WTC11 (cell line): ENCODE measurements at regions not wholly inside any gene's neighbourhood (a gene's known extent, or its start where the extent isn't known, plus 50 kb on each side); places are given as distances from the start of the nearest gene placed in this dataset.

Source experiments
- ATAC-seq: fragments of 200-7000 bp; cut with Tn5 transposase; 2 replicates; pipeline ENCODE4 v1.10.0; 2021; ENCODE audit warnings: mild to moderate bottlenecking, moderate library complexity
- CTCF ChIA-PET: fragments of 300-600 bp; sonication (Branson Sonifier 250); formaldehyde crosslinking; loops from one replicate; lab custom pipeline; 2021; ENCODE audit warnings: antibody characterized with exemption; lab: Charles Lee
- POLR2A ChIA-PET: fragments of 350-600 bp; sonication (Branson Sonifier 250); formaldehyde crosslinking; loops from one replicate; lab custom pipeline; 2021; ENCODE audit warnings: antibody characterized with exemption; lab: Charles Lee
- DNase-seq: peaks from one replicate; pipeline ENCODE4 v3.0.0; 2021; ENCODE audit warnings: low spot score
- H3K27ac Mint-ChIP-seq: 2 replicates; pipeline ENCODE4 v1.8.0; 2021; ENCODE audit warnings: mixed read lengths
- H3K27me3 Mint-ChIP-seq: 2 replicates; pipeline ENCODE4 v1.8.0; 2021; ENCODE audit warnings: low read depth, mild to moderate bottlenecking, moderate library complexity, mixed read lengths
- H3K36me3 Mint-ChIP-seq: 2 replicates; pipeline ENCODE4 v1.8.0; 2021; ENCODE audit warnings: mixed read lengths
- H3K4me1 Mint-ChIP-seq: 2 replicates; pipeline ENCODE4 v1.8.0; 2022; ENCODE audit warnings: mixed read lengths
- H3K4me3 Mint-ChIP-seq: 2 replicates; pipeline ENCODE4 v1.8.0; 2021; ENCODE audit warnings: mild to moderate bottlenecking, moderate library complexity, mixed read lengths
- H3K9me3 Mint-ChIP-seq: 2 replicates; pipeline ENCODE4 v1.8.0; 2021; ENCODE audit warnings: mixed read lengths
- AR ChIP-seq: fragments of 250-450 bp; sonication (Bioruptor Pico); IDR thresholded peaks from 2 replicates; pipeline ENCODE4 v1.9.0; 2021; ENCODE audit warnings: mild to moderate bottlenecking
- ARID4B ChIP-seq: sonication (generic); formaldehyde crosslinking; IDR thresholded peaks from 2 replicates; pipeline ENCODE4 v1.8.0; 2023; ENCODE audit warnings: missing genetic modification reagents, mild to moderate bottlenecking, borderline replicate concordance
- ATF1 ChIP-seq: sonication (generic); formaldehyde crosslinking; IDR thresholded peaks from 2 replicates; pipeline ENCODE4 v1.8.1; 2023; ENCODE audit warnings: mild to moderate bottlenecking, moderate library complexity, missing genetic modification reagents
- ATF2 ChIP-seq: sonication (generic); formaldehyde crosslinking; IDR thresholded peaks from 2 replicates; pipeline ENCODE4 v1.8.1; 2022; ENCODE audit warnings: low read depth, missing genetic modification reagents, borderline replicate concordance
- ATF3 ChIP-seq: sonication (generic); formaldehyde crosslinking; conservative IDR thresholded peaks from 2 replicates; pipeline ENCODE4 v1.8.1; 2022; ENCODE audit warnings: mild to moderate bottlenecking, missing genetic modification reagents
- EMX1 ChIP-seq: fragments of 250-450 bp; sonication (Bioruptor Pico); IDR thresholded peaks from 2 replicates; pipeline ENCODE4 v1.8.0; 2021; ENCODE audit warnings: mild to moderate bottlenecking
- ERG ChIP-seq: fragments of 250-450 bp; sonication (Bioruptor Pico); IDR thresholded peaks from 2 replicates; pipeline ENCODE4 v1.8.0; 2021; ENCODE audit warnings: mild to moderate bottlenecking
- GABPB1 ChIP-seq: sonication (generic); formaldehyde crosslinking; IDR thresholded peaks from 2 replicates; pipeline ENCODE4 v1.8.1; 2023; ENCODE audit warnings: mild to moderate bottlenecking, missing genetic modification reagents
- JAZF1 ChIP-seq: fragments of 250-450 bp; sonication (Bioruptor Pico); IDR thresholded peaks from 2 replicates; pipeline ENCODE4 v1.9.0; 2021; ENCODE audit warnings: moderate library complexity, mild to moderate bottlenecking, inconsistent platforms
- KAT7 ChIP-seq: sonication (generic); formaldehyde crosslinking; IDR thresholded peaks from 2 replicates; pipeline ENCODE4 v1.8.1; 2023; ENCODE audit warnings: missing genetic modification reagents, mild to moderate bottlenecking, borderline replicate concordance
- ZBTB43 ChIP-seq: sonication (generic); formaldehyde crosslinking; IDR thresholded peaks from 2 replicates; pipeline ENCODE4 v1.8.1; 2023; ENCODE audit warnings: mild to moderate bottlenecking, missing genetic modification reagents
- ZMAT4 ChIP-seq: fragments of 250-450 bp; sonication (Bioruptor Pico); IDR thresholded peaks from 2 replicates; pipeline ENCODE4 v1.9.0; 2021; ENCODE audit warnings: mild to moderate bottlenecking
- ZNF396 ChIP-seq: fragments of 250-450 bp; sonication (Bioruptor Pico); IDR thresholded peaks from 2 replicates; pipeline ENCODE4 v1.8.0; 2021; ENCODE audit warnings: mild to moderate bottlenecking, moderate library complexity, borderline replicate concordance
- ZNF416 ChIP-seq: fragments of 250-450 bp; sonication (Bioruptor Pico); IDR thresholded peaks from 2 replicates; pipeline ENCODE4 v1.9.0; 2021; ENCODE audit warnings: mild to moderate bottlenecking, inconsistent platforms
- ZNF532 ChIP-seq: fragments of 250-450 bp; sonication (Bioruptor Pico); IDR thresholded peaks from 2 replicates; pipeline ENCODE4 v1.9.0; 2021; ENCODE audit warnings: mild to moderate bottlenecking, borderline replicate concordance

GRCh38 chr13:92994056-92994455 is 232.6 kb upstream of the GPC6 start (continued):
- TF ChIP-seq ERG (CRISPR knock-in tag) (no peak), ZNF532 (CRISPR knock-in tag) (no peak), ATF3 (CRISPR knock-in tag) (no peak)
- TF ChIP-seq, all 79 proteins: peak for 0

- ChIA-PET POLR2A (no interaction called here), CTCF (no interaction called here)
- no peaks in the 10 kb centered on the region for H3K4me1 Mint-ChIP-seq
- DNase-seq = no peak
- no peak overlapping the region for H3K4me3 Mint-ChIP-seq
- ATAC-seq = no peak
- no peak overlapping the region for H3K27ac Mint-ChIP-seq
- H3K36me3 Mint-ChIP-seq = 0 out of 2 replicates have a peak, but pooled peaks cover 4% of the 10 kb centered on the region
- H3K9me3 Mint-ChIP-seq = peaks cover 15% of the 10 kb centered on the region
- no peaks in the 10 kb centered on the region for H3K27me3 Mint-ChIP-seq
- TF ChIP-seq EMX1 (CRISPR knock-in tag) = no peak
- no peak for TF ChIP-seq JAZF1 (CRISPR knock-in tag)
- TF ChIP-seq ZMAT4 (CRISPR knock-in tag) = no peak
- no peak for TF ChIP-seq ZBTB43
- no peak for TF ChIP-seq GABPB1 (CRISPR knock-in tag)
- TF ChIP-seq ATF1 (CRISPR knock-in tag) = no peak
- TF ChIP-seq ATF3 (CRISPR knock-in tag) = no peak
- TF ChIP-seq ZNF416 = no peak
- TF ChIP-seq AR = no peak
- TF ChIP-seq ARID4B = no peak
- TF ChIP-seq ATF2 (CRISPR knock-in tag) = no peak
- TF ChIP-seq KAT7 (CRISPR knock-in tag) = no peak
- TF ChIP-seq ZNF396 (CRISPR knock-in tag) = no peak
These were observed 224.6 kb upstream of the GPC6 start for GRCh38 chr13:93001866-93002461.
